GM18511 (cell line): ENCODE measurements at regions not wholly inside any gene's neighbourhood (a gene's known extent, or its start where the extent isn't known, plus 50 kb on each side); places are given as distances from the start of the nearest gene placed in this dataset.

Source experiments
- ATAC-seq: cut with Tn5 transposase; IDR thresholded peaks from one replicate; pipeline ENCODE4 v1.9.1; 2021; ENCODE audit warnings: mild to moderate bottlenecking, moderate library complexity; ENCODE audit not compliant: unreplicated experiment

- no peak for ATAC-seq
Measured at GRCh38 chr2:219692521-219692920, 65.1 kb downstream of the SLC4A3 start.

GRCh38 chr2:219695145-219695709, 67.8 kb downstream of the SLC4A3 start:
- ATAC-seq: no peak

GRCh38 chr2:219697811-219698747, 70.6 kb downstream of the SLC4A3 start:
- no peak for ATAC-seq

GRCh38 chr2:219698748-219699439, 71.5 kb downstream of the SLC4A3 start:
- no peak for ATAC-seq

- no peak for ATAC-seq
Measured at GRCh38 chr2:219699440-219699821, 72.0 kb downstream of the SLC4A3 start.

GRCh38 chr2:219701847-219702634, 74.6 kb downstream of the SLC4A3 start:
- ATAC-seq: no peak

GRCh38 chr2:219702796-219703545, 75.5 kb downstream of the SLC4A3 start:
- ATAC-seq: no peak

- no peak for ATAC-seq
Measured at GRCh38 chr2:219704878-219705277, 77.4 kb downstream of the SLC4A3 start.

- no peak for ATAC-seq
Measured at GRCh38 chr2:219706823-219707281, 79.4 kb downstream of the SLC4A3 start.

GRCh38 chr2:219707496-219708285, 80.3 kb downstream of the SLC4A3 start:
- no peak for ATAC-seq

GRCh38 chr2:219709331-219709761, 81.9 kb downstream of the SLC4A3 start:
- ATAC-seq: no peak

GRCh38 chr2:219713110-219713509, 85.7 kb downstream of the SLC4A3 start:
- peak; percentile 75 for ATAC-seq

- ATAC-seq: no peak
Measured at GRCh38 chr2:219714681-219715400, 87.4 kb downstream of the SLC4A3 start.

GRCh38 chr2:219718066-219718465, 90.6 kb downstream of the SLC4A3 start:
- ATAC-seq: no peak

GRCh38 chr2:219719521-219719920, 92.1 kb downstream of the SLC4A3 start:
- no peak for ATAC-seq

GRCh38 chr2:219720956-219721355, 93.5 kb downstream of the SLC4A3 start:
- no peak for ATAC-seq

GRCh38 chr2:219722276-219722879, 94.9 kb downstream of the SLC4A3 start:
- no peak for ATAC-seq

- ATAC-seq: no peak
Measured at GRCh38 chr2:219723311-219723710, 95.9 kb downstream of the SLC4A3 start.
